ENCODE measurements at regions not wholly inside any gene's neighbourhood (a gene's known extent, or its start where the extent isn't known, plus 50 kb on each side); places are given as distances from the start of the nearest gene placed in this dataset.

DNA sequence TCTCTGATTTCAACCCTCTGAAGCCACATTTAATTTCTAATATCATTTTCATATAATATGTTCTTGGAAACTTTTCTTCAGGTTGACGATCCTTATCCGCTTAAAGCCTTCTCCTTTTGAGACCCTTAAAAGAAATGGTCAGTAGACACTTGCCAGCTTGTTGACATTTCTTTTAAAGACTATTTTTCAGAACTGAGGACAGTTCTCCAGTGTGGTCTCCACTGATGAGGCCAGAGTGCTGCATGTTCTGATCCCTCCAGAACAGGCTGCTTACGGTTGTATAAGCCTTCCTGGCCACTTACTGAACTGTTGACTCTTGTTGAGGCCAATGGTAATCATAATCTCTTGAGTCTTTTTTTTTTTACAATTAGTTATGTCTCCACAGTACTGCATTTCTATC is 477.3 kb downstream of the FGF9 start:
- H3K4me3 ChIP-seq (replicated peaks in 1 of 2; ENCODE audit: low read depth in 2 of 2, low read length in 2 of 2), result no peak overlapping the region
- DNase-seq (ENCODE audit: low read depth in 2 of 2), result no peak
- TF ChIP-seq, protein P1, sequence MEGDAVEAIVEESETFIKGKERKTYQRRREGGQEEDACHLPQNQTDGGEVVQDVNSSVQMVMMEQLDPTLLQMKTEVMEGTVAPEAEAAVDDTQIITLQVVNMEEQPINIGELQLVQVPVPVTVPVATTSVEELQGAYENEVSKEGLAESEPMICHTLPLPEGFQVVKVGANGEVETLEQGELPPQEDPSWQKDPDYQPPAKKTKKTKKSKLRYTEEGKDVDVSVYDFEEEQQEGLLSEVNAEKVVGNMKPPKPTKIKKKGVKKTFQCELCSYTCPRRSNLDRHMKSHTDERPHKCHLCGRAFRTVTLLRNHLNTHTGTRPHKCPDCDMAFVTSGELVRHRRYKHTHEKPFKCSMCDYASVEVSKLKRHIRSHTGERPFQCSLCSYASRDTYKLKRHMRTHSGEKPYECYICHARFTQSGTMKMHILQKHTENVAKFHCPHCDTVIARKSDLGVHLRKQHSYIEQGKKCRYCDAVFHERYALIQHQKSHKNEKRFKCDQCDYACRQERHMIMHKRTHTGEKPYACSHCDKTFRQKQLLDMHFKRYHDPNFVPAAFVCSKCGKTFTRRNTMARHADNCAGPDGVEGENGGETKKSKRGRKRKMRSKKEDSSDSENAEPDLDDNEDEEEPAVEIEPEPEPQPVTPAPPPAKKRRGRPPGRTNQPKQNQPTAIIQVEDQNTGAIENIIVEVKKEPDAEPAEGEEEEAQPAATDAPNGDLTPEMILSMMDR (IDR thresholded peaks at IDR 0.05; ENCODE audit: low read depth, low read length), result no peak

DNA sequence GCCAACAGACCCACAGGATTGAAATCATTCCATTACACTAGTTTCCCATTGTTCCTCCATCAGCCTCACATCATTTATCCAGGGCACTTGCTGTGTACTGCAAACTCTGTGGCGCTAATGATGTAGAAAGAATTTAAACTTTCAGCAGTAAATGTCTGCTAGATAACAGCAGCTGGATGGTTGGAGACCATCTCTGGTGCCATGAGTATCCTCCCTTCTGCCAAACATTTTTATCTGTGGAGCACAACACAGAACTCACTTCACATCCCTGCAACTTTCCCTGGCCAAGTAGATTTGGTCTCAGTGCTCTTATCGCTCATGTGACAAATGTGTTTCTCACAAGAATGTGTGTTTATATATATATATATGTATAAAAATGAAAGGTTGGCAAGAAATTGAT is 481.9 kb downstream of the FGF9 start:
- H3K4me3 ChIP-seq (replicated peaks in 1 of 2; ENCODE audit: low read depth in 2 of 2, low read length in 2 of 2), result no peak overlapping the region
- DNase-seq (ENCODE audit: low read depth in 2 of 2), result no peak
- TF ChIP-seq, protein P1 (IDR thresholded peaks at IDR 0.05; ENCODE audit: low read depth, low read length), result no peak

DNA sequence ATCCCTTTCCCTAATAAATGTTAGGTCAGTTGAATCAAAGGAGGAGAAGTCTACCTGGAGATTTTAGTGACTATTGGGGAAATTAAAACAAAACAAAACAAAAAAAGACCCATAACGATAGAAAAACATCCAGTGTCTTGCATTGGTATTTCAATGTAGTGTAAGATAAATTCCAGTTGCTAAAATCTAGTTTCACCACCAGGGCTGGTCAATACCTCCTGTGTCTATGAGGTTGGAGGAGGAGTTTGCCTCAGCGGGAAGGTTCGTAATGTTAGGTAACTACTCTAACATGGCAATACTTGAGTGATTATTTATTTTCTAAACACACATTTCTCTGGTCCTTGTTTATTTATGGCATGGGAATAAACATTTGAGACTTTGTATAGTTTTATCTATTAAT is 483.2 kb downstream of the FGF9 start:
- no peak overlapping the region for H3K4me3 ChIP-seq (replicated peaks in 1 of 2; ENCODE audit: low read depth in 2 of 2, low read length in 2 of 2)
- TF ChIP-seq, protein P1 (IDR thresholded peaks at IDR 0.05; ENCODE audit: low read depth, low read length), result no peak
- DNase-seq (ENCODE audit: low read depth in 2 of 2), result no peak

DNA sequence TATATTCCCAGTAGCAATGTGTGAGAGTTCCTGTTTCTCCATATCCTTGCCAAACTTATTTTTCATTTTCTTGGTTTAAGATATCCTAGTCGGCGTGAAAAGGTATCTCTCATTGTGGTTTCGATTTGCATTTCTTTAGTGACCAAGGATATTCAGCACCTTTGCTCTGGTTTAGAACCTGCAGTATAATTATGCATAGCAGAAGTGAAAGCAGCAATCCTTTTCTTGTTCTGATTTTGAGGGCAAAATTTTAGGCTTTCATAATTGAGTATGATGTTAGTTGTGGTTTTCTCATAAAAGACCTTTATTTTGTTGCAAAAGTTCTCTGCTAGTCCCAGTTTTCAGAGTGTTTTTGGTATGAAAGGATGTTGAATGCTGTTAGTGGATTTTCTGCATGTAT is 491.0 kb downstream of the FGF9 start:
- no peak overlapping the region for H3K4me3 ChIP-seq (replicated peaks in 1 of 2; ENCODE audit: low read depth in 2 of 2, low read length in 2 of 2)
- no peak for DNase-seq (ENCODE audit: low read depth in 2 of 2)
- TF ChIP-seq, protein P1 (IDR thresholded peaks at IDR 0.05; ENCODE audit: low read depth, low read length), result no peak

DNA sequence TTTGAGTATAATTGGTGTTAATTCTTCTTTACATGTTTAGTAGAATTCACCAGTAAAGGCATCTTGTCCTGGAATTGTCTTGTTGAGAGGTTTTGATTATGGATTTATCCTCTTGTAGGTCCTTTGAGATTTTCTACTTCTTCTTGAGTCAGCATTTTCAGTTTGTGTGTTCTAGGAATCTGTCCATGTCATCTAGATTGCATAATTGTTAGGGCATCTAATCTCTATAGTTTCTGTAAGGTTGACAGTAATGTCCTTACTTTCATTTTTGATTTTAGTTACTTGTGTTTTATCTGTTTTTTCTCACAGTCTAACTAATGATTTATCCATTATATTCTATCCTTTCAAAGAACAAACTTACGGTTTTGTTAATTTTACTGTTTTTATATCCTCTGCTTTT is 492.0 kb downstream of the FGF9 start:
- H3K4me3 ChIP-seq (replicated peaks in 1 of 2; ENCODE audit: low read depth in 2 of 2, low read length in 2 of 2), result no peak overlapping the region

DNA sequence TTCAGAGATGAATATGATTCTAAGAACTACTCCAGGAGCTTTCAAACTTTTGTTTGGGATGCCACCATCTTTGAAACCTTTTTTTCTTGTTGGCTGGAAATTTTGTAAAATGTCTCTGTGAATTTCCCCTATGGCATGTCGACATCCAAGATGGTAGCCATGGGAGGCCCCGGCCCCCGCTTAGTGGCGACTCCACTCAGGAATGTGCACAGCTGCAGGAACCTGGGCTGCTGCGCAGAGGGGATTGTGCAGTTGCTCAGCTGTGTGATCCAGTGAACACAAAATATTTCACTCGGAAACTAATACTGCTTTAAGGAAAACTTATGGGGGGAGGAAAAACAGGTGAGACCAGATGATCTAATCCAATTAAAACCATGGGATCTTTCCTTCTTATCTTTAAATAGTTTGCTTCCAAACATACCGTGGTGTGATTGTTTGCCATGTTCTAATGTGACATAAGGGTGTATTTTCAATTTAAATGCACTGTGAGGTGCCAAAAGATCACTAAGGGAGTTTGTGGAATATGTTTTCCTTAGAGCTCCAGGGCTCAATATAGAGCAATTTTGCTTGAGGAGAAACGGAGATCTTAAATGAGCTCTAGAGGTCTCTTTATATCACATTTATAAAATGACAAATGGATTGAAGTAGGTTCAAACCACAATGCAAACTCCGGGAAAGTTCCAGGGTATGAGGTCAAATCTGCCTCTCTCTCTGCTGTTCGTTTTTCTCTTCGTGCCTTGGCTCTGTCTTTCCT is 497.7 kb downstream of the FGF9 start:
- no peak overlapping the region for H3K4me3 ChIP-seq (replicated peaks in 1 of 2; ENCODE audit: low read depth in 2 of 2, low read length in 2 of 2)
- TF ChIP-seq, protein P1 (IDR thresholded peaks at IDR 0.05; ENCODE audit: low read depth, low read length), result no peak
- no peak for DNase-seq (ENCODE audit: low read depth in 2 of 2)

More for the DNA sequence above, 492.0 kb downstream of the FGF9 start:
- TF ChIP-seq, protein P1 (IDR thresholded peaks at IDR 0.05; ENCODE audit: low read depth, low read length), result no peak
- DNase-seq (ENCODE audit: low read depth in 2 of 2), result no peak

DNA sequence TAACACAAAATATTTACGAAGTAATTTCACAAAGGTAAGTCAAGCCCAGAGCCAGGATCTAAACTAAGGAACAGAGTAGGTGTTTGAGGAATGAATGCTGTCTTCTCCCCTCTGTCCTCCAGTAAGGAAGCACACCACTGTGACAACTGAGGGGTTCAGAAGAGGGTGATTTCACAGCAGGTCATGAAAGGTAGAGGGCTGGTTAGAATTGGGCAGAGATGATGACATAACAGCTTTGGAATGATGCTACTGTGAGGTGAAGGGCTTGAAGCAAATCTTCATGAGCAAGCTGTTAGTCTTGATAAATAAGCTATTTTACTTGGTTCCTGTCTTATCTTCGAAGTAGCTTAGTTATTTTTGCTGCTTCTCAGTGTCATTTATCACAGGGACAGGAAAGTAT is 498.6 kb downstream of the FGF9 start:
- DNase-seq (ENCODE audit: low read depth in 2 of 2), result no peak

More for the DNA sequence above, 498.6 kb downstream of the FGF9 start:
- TF ChIP-seq, protein P1 (IDR thresholded peaks at IDR 0.05; ENCODE audit: low read depth, low read length), result no peak
- no peak overlapping the region for H3K4me3 ChIP-seq (replicated peaks in 1 of 2; ENCODE audit: low read depth in 2 of 2, low read length in 2 of 2)
